ENCODE measurements at regions not wholly inside any gene's neighbourhood (a gene's known extent, or its start where the extent isn't known, plus 50 kb on each side); places are given as distances from the start of the nearest gene placed in this dataset.

- no peak for DNase-seq (ENCODE audit: low read depth in 2 of 3, low spot score in 1 of 3)
Observed at GRCh38 chr18:10032331-10033015, 118.7 kb downstream of the VAPA start.

DNA sequence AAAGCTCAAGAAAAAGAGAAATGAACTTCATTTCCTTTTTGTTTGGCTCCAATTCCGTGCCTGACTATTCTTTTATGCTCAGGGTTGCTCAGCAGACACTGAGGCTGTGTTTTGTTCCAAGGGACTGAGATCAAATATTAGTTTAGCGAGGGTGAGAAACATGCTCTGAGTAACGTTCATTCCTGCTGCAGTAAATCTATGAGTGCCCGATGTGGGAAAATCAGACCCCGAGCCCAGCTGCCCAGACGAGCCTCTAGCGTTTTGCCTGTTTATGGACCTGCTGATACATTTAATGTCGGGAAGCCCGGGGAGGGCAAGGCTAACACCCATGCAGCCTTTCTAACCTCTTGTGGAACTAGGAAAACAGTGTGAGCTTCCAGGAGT is 119.2 kb downstream of the VAPA start:
- DNase-seq (ENCODE audit: low read depth in 2 of 3, low spot score in 1 of 3) = no peak

DNA sequence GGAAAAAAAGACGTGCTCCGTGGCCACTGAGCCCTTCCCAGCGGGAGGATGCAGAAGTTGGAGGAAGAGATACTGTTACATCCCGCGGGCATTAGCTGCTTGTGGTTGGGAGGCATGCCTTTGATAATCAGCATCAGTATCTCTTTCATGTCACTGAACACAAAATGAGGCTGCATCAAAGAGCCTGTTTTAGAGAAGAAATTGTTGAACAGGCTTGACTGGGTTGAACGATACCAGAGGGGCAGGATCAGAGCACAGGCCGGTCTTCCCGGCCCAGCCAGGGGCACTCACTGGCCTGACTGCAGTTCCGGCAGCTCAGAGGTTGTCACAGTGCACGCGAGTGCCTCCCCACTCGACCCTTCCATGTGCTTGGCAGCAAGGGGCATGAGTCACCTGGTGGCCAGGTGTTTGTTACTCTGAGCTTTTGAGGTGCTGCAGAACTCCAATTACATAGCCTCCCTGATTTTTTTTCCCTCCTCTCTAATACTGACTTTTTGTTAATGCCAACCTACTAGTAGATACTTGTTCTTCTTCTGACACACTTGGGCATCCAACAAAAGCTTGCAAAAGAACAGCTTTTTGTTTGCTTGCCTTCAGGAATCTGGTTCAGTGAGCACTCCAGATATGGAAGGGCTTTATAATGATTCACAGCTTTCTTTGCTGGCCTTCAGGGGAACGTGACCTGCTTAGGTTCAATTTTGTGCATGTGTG is 121.6 kb downstream of the VAPA start:
- DNase-seq (ENCODE audit: low read depth in 2 of 3, low spot score in 1 of 3) = no peak

DNA sequence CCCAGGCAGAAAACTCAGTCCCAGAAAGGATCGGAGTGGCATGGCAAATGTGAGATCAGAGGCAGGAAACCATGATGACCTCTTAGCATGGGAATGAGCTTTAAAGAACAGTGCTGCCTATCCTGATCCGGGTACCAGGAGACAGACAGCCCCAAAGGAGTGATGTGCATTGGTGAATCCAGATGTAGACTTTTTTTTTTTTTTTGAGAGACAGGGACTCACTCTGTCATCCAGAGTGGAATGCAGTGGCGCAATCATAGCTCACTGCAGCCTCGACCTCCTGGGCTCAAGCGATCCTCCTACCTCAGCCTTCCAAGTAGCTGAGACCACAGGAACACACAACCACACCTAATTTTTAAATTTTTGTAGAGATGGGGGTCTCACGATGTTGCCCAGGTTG is 122.7 kb downstream of the VAPA start:
- no peak for DNase-seq (ENCODE audit: low read depth in 2 of 3, low spot score in 1 of 3)

DNA sequence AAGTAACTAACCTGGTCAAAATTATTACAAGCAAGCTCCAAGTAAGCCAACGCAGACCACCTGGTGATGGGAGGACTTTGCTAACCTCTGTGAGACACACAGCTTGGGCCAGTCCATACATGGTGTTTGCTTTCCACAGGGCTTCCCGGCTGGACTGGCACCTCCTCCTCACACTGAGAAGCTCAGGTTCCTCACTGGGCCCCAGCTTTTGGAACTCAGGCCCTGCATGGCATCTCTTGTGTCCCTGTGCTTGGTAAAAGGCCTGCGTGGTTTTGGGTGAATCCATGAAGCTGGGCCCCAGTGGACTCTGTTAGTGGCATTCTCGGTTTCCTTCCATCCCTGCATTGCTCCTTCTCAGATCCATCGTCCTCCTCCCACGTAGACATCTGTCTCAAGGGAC is 123.4 kb downstream of the VAPA start:
- DNase-seq (ENCODE audit: low read depth in 2 of 3, low spot score in 1 of 3) = no peak

GRCh38 chr18:10038268-10038667 is 124.5 kb downstream of the VAPA start:
- no peak for DNase-seq (ENCODE audit: low read depth in 2 of 3, low spot score in 1 of 3)

- no peak for DNase-seq (ENCODE audit: low read depth in 2 of 3, low spot score in 1 of 3)
Observed at GRCh38 chr18:10040287-10041011, 126.6 kb downstream of the VAPA start.

GRCh38 chr18:10041180-10041579 is 127.4 kb downstream of the VAPA start:
- no peak for DNase-seq (ENCODE audit: low read depth in 2 of 3, low spot score in 1 of 3)

DNA sequence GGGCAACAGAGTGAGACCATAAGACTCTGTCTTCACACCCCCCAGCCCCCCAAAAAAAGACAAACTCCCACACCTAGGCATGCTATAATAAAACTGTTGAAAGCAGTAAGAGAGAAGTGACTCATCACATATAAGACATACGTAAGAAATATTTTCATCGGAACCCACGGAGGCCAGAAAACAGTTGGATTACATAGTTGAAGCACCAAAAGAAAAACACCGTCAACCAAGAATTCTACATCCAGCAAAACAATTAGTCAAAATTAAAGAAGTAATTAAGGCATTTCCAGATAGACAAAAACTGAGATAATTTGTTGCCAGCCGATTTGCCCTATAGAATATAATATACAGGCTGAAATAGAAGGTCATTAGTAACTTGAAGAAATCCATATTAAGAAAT is 128.7 kb downstream of the VAPA start:
- no peak for DNase-seq (ENCODE audit: low read depth in 2 of 3, low spot score in 1 of 3)

DNA sequence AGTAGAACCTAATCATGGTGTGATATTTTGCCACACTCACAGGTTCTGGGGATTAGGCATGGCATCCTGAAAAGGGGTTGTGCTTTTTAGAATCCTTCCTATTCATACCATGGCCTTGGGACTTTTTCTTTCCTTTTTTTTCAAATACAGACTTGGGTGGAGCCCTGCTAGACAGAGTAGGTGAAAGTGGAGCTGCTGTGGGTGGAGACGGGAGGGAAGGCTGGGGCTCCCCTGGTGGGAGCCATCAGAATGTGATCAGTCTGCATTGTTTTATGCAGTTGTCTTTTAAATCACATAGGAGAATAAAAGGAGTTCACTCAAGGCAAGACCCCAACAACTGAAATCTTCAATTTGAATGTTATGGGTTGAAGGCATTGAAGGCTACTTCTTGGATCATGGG is 130.2 kb downstream of the VAPA start:
- no peak for DNase-seq (ENCODE audit: low read depth in 2 of 3, low spot score in 1 of 3)

- no peak for DNase-seq (ENCODE audit: low read depth in 2 of 3, low spot score in 1 of 3)
Observed at GRCh38 chr18:10045296-10045891, 131.6 kb downstream of the VAPA start.

DNA sequence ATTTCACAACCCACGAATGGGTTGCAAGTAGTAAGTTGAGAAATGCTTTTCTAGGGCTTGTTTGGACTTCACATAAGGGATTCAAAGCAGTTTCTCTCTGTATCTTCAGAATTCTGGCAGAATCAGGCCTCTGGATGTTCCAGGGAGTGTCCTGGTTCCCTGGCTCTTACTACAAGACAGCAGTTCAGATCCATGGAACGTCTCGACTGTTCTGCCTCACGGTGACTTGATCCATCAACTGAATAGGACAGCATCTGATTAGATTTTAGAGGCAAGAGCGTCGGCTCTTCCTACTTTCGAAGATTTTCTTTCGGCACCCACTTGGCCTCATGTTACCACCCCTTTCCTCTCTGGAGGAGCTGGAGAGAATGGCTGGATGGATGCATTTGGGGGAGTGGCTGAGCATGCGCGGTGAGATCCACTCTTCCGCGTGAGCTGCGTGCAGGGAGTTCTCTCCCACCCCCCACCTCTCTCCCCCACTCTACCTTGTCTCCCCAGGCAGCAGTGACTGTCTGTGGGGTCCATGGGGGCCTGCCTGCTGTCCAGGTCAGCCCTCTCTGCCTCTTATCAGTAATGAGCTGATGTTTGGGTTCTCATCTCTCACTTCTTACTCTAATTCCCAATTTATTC is 132.5 kb downstream of the VAPA start:
- no peak for DNase-seq (ENCODE audit: low read depth in 2 of 3, low spot score in 1 of 3)

DNA sequence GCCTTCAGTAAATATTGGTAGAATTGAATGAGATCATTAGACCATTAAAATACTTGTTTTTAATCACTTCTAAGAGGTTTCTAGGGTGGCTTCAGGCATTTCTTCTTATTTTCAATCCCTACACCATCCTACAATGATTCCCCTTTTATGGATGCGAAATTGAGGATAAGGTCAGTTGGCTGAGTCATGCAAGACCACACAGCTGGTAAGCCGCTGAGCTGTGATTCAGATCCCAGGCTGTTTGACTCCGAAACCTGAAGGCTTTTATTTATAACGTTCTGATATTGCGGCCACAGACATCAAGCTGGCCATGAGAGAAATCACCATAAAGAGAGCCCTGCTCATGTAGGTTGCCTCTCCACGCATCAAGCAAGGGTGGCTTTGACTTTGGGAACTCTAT is 133.4 kb downstream of the VAPA start:
- DNase-seq (ENCODE audit: low read depth in 2 of 3, low spot score in 1 of 3) = no peak

GRCh38 chr18:10049747-10050146 is 135.9 kb downstream of the VAPA start:
- DNase-seq (ENCODE audit: low read depth in 2 of 3, low spot score in 1 of 3) = no peak

DNA sequence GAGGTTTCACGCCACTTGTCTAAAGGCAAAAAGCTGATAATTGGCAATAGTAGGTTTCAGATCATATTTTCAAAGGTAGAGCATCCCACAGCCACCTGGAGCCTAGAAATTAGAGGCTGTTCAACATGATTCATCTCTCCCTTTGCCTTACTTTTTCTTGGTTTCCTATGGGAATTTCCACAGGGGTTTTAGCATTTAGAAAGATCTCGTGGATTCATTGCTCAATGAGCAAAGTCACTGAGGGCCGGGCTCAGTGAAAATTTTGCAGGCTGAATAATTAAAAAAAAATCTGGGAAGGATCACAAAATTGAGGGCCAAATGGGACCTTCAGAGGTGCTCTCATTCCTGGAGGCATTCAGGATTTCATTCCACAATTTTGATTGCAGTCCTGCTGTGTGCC is 137.1 kb downstream of the VAPA start:
- no peak for DNase-seq (ENCODE audit: low read depth in 2 of 3, low spot score in 1 of 3)

GRCh38 chr18:10051877-10052631 is 138.2 kb downstream of the VAPA start:
- DNase-seq (ENCODE audit: low read depth in 2 of 3, low spot score in 1 of 3) = no peak

GRCh38 chr18:10052871-10053270 is 139.1 kb downstream of the VAPA start:
- no peak for DNase-seq (ENCODE audit: low read depth in 2 of 3, low spot score in 1 of 3)

DNA sequence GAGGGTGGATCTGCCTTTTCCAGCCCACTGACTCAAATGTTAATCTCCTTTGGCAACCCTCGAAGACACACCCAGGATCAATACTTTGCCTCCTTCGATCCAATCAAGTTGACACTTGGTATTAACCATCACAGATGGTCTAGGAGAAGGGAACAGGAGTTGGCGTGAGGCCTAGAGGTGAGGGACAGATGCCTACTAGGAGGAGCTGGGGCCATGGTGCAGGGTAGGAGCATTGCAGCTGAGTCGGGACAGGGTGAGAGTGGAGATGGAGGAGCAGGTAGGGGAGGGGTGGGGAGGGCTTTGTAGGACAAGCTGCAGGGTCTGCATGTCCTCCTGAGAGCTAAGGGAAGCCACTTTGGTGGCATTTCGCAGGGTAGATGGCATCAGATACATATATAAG is 140.0 kb downstream of the VAPA start:
- DNase-seq (ENCODE audit: low read depth in 2 of 3, low spot score in 1 of 3) = no peak

- no peak for DNase-seq (ENCODE audit: low read depth in 2 of 3, low spot score in 1 of 3)
Observed at GRCh38 chr18:10054366-10054765, 140.6 kb downstream of the VAPA start.

- no peak for DNase-seq (ENCODE audit: low read depth in 2 of 3, low spot score in 1 of 3)
Observed at GRCh38 chr18:10055125-10055750, 141.4 kb downstream of the VAPA start.
